Transverse colon (tissue), 4 donors: ENCODE measurements at regions not wholly inside any gene's neighbourhood (a gene's known extent, or its start where the extent isn't known, plus 50 kb on each side); places are given as distances from the start of the nearest gene placed in this dataset.

Experiments
- DNase-seq: peaks from one replicate; pipeline ENCODE4 v3.0.0-alpha.2; 2019
- H3K27ac ChIP-seq, 4 donors: fragments of 200-600 bp; sonication (generic); 2 replicates each; pipeline ENCODE4 v1.5.1; 2016 to 2018; ENCODE audit warnings: inconsistent platforms in 4 of 4
- H3K27me3 ChIP-seq: fragments of 200-600 bp; sonication (generic); 2 replicates; pipeline ENCODE4 v1.5.1; 2017; ENCODE audit warnings: inconsistent platforms
- H3K36me3 ChIP-seq, 4 donors: fragments of 200-600 bp; sonication (generic); 2 replicates each; pipeline ENCODE4 v1.5.1; 2017 to 2019; ENCODE audit warnings: inconsistent platforms in 4 of 4
- H3K4me1 ChIP-seq, 4 donors: fragments of 200-600 bp; sonication (generic); 2 replicates each; pipeline ENCODE4 v1.5.1; 2017 to 2020; ENCODE audit warnings: inconsistent platforms in 4 of 4
- H3K4me3 ChIP-seq, 4 donors: fragments of 200-600 bp; sonication (generic); 1 replicate in 1 of 4; 2 replicates in 3 of 4; pipeline versions ENCODE4 v1.5.1 to v1.6.1; 2017 to 2019; ENCODE audit warnings: inconsistent platforms in 4 of 4
- H3K9me3 ChIP-seq, 2 donors: fragments of 200-600 bp; sonication (generic); 2 replicates each; pipeline ENCODE4 v1.5.1; 2017 to 2019; ENCODE audit warnings: inconsistent platforms in 2 of 2
- EP300 ChIP-seq: sonication (generic); formaldehyde crosslinking; IDR thresholded peaks from one replicate; pipeline ENCODE4 v1.6.1; 2017; ENCODE audit warnings: antibody characterized with exemption, low read depth
- POLR2A ChIP-seq: fragments of 450-650 bp; IDR thresholded peaks from one replicate; pipeline ENCODE4 v1.6.1; 2016; ENCODE audit warnings: antibody characterized with exemption, mild to moderate bottlenecking, moderate library complexity
- POLR2AphosphoS5 ChIP-seq, 3 donors: sonication (generic); formaldehyde crosslinking; IDR thresholded peaks; one replicate each; pipeline ENCODE4 v1.6.1; 2016; ENCODE audit warnings: antibody characterized with exemption in 3 of 3
- WGBS, 2 donors: methylation state at CpG; one replicate each; pipeline ENCODE4 v1.1.5; 2018; ENCODE audit warnings: low coverage in 1 of 2; 5-methylcytosine and 5-hydroxymethylcytosine counted together
- in situ Hi-C, 4 donors: fragments of 200-750 bp; cut with MboI; loops; one replicate each; pipeline versions ENCODE4 v1.15.0 to v1.15.1; 2017; ENCODE audit warnings: low sequenced_read_pairs in 3 of 4, low pct_ligation_motif_present in 1 of 4, low pct_unique_long_range_greater_than_20kb in 1 of 4
- intact Hi-C: fragments of 100-400 bp; cut with DNase I; formaldehyde crosslinking; loops from one replicate; pipeline ENCODE4 v1.15.1; 2023; ENCODE audit warnings: low total_unique reads
- TF ChIP-seq, protein P1 (sequence below), 5 experiments: fragments of 200-600 bp in 3 of 5; fragments of 450-650 bp in 2 of 5; sonication (generic) in 3 of 5; IDR thresholded peaks; 1 replicate in 2 of 5; 2 replicates in 3 of 5; pipeline ENCODE4 v1.5.1; 2016 to 2017; ENCODE audit warnings: antibody characterized with exemption in 5 of 5, inconsistent platforms in 3 of 5, mild to moderate bottlenecking in 2 of 5, moderate library complexity in 1 of 5

DNA sequence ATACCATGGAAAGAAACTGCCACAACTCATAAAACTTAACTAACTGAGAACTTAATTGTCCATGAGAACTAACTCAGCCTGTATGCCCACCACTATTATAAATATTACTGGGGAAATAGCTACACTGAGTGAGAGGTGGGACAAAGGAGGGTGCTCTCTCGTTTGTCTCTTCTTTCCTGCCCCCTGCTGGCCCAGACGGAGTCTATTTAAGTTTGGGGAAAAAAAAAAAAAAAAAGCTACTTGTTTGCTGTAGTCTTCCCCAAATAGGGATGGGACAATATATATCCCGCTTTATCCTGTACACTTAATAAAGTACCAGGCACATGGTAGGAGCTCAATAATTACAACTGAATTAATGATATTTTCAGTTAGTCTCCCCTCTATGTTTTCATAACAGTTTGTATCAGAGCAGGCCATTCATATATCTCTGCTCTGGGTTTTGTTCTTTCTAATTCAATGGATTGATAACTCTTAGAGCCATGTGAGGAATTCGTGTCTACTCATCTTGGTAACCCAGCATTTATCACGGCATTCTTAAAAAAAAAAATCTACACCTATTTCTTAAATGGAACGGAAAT is 647.6 kb upstream of the PKDCC start:
- intact Hi-C loops (no loop called here), in situ Hi-C loops (loop anchor here in 1 of 4 donors (25.0 kb wide), 1 partner anchor 387 kb away; no protein-coding TSS in a partner anchor)
- Histone ChIP-seq H3K9me3 (no peaks in the 10 kb centered on the region), H3K27ac (no peak overlapping the region), H3K4me1 (no peaks in the 10 kb centered on the region), H3K27me3 (no peaks in the 10 kb centered on the region), H3K4me3 (no peak overlapping the region), H3K36me3 (no peaks in the 10 kb centered on the region)
- no peak for DNase-seq
- 41 to 58% methylated on average over 6 of the region's 6 CpGs for WGBS, 2 donors
- TF ChIP-seq, protein P1, sequence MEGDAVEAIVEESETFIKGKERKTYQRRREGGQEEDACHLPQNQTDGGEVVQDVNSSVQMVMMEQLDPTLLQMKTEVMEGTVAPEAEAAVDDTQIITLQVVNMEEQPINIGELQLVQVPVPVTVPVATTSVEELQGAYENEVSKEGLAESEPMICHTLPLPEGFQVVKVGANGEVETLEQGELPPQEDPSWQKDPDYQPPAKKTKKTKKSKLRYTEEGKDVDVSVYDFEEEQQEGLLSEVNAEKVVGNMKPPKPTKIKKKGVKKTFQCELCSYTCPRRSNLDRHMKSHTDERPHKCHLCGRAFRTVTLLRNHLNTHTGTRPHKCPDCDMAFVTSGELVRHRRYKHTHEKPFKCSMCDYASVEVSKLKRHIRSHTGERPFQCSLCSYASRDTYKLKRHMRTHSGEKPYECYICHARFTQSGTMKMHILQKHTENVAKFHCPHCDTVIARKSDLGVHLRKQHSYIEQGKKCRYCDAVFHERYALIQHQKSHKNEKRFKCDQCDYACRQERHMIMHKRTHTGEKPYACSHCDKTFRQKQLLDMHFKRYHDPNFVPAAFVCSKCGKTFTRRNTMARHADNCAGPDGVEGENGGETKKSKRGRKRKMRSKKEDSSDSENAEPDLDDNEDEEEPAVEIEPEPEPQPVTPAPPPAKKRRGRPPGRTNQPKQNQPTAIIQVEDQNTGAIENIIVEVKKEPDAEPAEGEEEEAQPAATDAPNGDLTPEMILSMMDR (IDR thresholded peaks at IDR 0.05): peak in 1 of 5 experiments; percentile 7
- no peak for TF ChIP-seq EP300

- H3K27ac ChIP-seq: no peak overlapping the region
- no peaks in the 10 kb centered on the region for H3K4me1 ChIP-seq
- DNase-seq: no peak
- H3K36me3 ChIP-seq: no peaks in the 10 kb centered on the region
- no peak overlapping the region for H3K4me3 ChIP-seq
- in situ Hi-C loops: loop anchor here in 1 of 4 donors (25.0 kb wide), 1 partner anchor 382 kb away; no protein-coding TSS in a partner anchor
- intact Hi-C loops: no loop called here
- 57 to 60% methylated on average over 2 of the region's 2 CpGs for WGBS, 2 donors
- H3K9me3 ChIP-seq: no peaks in the 10 kb centered on the region
- no peaks in the 10 kb centered on the region for H3K27me3 ChIP-seq
- TF ChIP-seq, protein P1 (IDR thresholded peaks at IDR 0.05): no peak
- no peak for TF ChIP-seq POLR2AphosphoS5 (IDR thresholded peaks at IDR 0.05)
- TF ChIP-seq EP300: no peak
- TF ChIP-seq POLR2A: no peak
Measured at GRCh38 chr2:41405441-41405840, 642.4 kb upstream of the PKDCC start.

DNA sequence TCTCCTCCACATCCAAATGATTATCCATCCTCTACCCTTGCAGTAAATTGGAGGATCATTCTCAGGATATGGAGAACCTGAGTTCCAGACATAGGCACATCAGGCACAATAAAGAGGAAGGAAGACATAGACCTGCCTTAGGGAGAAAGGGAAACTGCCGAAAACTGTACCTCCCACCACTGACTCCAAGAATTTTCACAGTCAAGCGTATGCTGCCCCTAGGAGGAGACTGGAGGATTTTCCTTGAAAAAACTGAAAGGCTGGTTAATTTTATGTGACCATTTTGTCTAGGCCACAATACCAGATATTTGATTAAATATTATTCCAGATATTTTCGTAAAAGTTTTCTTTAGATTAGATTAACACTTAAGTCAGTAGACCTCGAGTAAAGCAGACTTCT is 638.5 kb upstream of the PKDCC start:
- WGBS, 2 donors: 60 to 73% methylated on average over 4 of the region's 4 CpGs

GRCh38 chr2:41410011-41410410 is 637.8 kb upstream of the PKDCC start:
- WGBS, 2 donors: 80 to 89% methylated on average over 3 of the region's 3 CpGs
- no peaks in the 10 kb centered on the region for H3K36me3 ChIP-seq
- H3K27ac ChIP-seq: no peak overlapping the region
- intact Hi-C loops: no loop called here
- H3K27me3 ChIP-seq: no peaks in the 10 kb centered on the region
- no peaks in the 10 kb centered on the region for H3K9me3 ChIP-seq
- H3K4me3 ChIP-seq: no peak overlapping the region
- DNase-seq: no peak
- TF ChIP-seq POLR2AphosphoS5 (IDR thresholded peaks at IDR 0.05): no peak
- TF ChIP-seq, protein P1 (IDR thresholded peaks at IDR 0.05): no peak
- no peak for TF ChIP-seq EP300
- in situ Hi-C loops: loop anchor here in 1 of 4 donors (25.0 kb wide), 1 partner anchor 377 kb away; no protein-coding TSS in a partner anchor
- H3K4me1 ChIP-seq: no peaks in the 10 kb centered on the region

More for the DNA sequence above, 638.5 kb upstream of the PKDCC start:
- intact Hi-C loops: no loop called here
- Histone ChIP-seq H3K4me3 (no peak overlapping the region), H3K27ac (no peak overlapping the region), H3K36me3 (no peaks in the 10 kb centered on the region), H3K9me3 (no peaks in the 10 kb centered on the region), H3K4me1 (no peaks in the 10 kb centered on the region), H3K27me3 (no peaks in the 10 kb centered on the region)
- TF ChIP-seq, protein P1 (IDR thresholded peaks at IDR 0.05): no peak
- TF ChIP-seq EP300 (no peak), POLR2A (no peak), POLR2AphosphoS5 (IDR thresholded peaks at IDR 0.05) (no peak)
- no peak for DNase-seq
- in situ Hi-C loops: loop anchor here in 1 of 4 donors (25.0 kb wide), 1 partner anchor 378 kb away; no protein-coding TSS in a partner anchor
